SHP77 (cell line): ENCODE measurements at regions not wholly inside any gene's neighbourhood (a gene's known extent, or its start where the extent isn't known, plus 50 kb on each side); places are given as distances from the start of the nearest gene placed in this dataset.
"Not testable (repeated sequence)": the region's sequence is repeated elsewhere in the genome, so short reads cannot be mapped to it uniquely, and the experiment has no call there.

Source experiments
- DNase-seq, 2 experiments: peaks; one replicate each; lab custom pipeline; 2025; lab: John Stamatoyannopoulos, UW

DNA sequence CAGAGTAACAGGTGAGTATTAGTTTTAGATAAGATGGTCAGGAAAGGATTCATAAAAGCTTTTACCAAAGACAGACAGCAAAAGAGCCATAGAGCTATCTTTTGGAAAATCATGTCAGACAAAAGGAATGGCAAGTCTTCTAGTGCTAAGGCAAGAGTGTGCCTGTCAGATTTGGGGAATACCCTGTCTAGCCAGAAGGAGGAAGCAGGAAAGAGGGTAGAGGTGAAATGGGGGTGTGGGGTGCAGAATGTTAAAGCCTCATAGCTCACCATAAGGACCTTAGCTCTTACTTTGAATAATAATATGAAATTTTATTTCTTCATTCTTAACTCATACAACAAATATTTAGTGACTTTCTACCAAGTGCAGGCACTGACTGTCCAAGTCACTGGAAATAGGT is 512.1 kb upstream of the ROBO2 start:
- no peak for DNase-seq

DNA sequence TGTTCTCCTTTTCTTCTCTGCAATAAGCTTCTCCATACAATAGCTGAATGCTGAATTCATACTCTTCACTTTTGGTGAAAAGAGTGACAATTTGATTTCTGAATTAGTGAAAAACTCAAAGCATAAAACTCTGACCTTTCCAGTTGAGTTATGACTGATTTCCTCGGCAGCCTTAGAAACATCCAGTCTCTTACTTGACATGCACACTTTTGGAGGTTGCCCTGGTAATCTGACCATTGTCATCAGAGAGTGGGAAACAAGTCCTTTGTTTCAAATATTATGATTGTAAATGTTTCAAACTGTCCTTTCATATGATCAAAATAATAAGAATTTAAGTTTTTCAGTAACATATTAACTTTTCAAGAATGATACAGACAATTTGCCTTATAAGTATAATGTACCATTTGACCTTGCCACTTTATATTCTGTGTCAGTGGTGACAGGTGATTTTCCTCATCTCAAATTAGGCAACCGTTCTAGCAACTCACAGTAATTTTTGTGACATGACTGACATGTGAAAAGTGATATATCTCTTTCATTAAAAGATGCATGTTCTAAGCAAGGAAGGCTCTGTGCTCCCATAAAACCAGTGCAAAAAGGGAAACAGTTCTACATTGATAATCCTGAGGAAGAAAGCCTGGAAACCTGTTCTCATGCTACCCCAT is 507.6 kb upstream of the ROBO2 start:
- no peak for DNase-seq

DNA sequence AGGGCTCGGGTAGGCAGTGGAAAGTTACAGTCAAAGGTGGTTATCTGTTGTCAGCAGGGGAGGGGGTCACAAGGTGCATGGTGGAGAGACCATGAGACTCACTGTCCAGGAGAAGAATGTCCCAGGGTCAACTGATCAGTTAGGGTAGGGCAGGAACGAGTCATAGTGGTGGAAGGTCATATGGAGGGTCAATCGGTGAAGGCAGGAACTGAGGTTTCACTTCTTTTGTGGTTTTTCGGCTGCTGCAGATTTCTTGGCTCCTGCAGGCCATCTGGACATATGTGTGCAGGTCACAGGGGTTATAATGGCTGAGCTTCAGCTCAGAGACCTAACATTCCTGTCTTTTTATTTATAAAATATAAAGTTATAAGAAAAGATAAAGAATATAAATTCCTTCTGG is 506.2 kb upstream of the ROBO2 start:
- not testable (repeated sequence) for DNase-seq

DNA sequence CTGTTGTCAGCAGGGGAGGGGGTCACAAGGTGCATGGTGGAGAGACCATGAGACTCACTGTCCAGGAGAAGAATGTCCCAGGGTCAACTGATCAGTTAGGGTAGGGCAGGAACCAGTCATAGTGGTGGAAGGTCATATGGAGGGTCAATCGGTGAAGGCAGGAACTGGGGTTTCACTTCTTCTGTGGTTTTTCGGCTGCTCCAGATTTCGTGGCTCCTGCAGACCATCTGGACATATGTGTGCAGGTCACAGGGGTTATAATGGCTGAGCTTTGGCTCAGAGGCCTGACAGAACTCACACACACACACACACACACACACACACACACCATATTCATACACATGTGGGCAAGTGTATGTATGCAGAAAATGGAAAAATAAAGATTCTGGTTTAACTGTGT is 502.0 kb upstream of the ROBO2 start:
- not testable (repeated sequence) for DNase-seq

DNA sequence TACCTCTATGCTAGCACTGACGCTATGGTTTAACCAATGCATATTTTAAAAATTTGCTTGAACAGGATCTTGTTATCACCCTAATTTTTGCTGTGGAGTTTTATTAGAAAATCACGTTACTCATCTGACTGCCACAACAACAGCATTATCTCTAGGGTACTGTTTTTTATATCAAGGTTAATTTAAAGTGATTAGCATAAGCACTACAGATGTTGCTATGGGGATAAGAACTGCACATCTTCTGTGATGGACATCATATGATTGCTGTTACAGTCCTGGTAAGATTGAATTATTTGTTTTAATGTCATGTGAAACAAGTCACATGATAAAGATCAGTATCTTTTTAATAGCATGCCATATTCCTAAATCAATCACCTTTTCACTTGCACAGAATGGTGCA is 492.2 kb upstream of the ROBO2 start:
- no peak for DNase-seq

DNA sequence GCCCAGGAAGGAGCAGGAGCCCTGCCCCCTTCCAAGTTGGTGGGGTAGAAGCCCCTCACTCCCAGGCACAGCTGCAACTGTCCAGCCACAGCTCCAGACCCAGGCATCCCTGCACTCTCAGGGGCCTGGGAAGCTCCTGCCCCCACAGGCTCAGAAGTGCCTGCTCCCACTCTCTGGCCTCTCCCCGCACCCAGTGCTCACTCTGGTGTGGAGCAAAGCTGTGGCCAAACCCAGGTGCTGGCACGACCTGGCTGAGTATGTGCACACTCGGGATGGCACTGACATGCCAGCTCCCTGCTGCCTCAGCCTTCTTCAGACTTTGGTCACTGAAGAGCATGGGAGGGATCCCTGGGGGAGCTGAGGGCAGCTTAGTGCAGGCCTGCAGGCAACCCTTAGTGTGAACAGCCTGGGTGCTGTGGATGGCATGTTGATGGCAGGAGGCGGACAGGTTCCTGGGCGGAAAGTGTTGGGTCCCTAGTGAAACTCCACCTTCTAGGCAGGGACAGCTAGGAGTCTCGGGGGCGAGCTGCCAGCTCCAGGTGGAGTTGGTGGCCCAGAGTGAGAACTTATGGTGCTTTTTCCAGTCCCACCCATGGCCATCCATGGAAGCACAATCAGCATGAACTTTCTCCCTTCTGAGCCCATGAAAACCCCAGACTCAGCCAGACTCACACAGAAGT is 489.2 kb upstream of the ROBO2 start:
- DNase-seq, result no peak

DNA sequence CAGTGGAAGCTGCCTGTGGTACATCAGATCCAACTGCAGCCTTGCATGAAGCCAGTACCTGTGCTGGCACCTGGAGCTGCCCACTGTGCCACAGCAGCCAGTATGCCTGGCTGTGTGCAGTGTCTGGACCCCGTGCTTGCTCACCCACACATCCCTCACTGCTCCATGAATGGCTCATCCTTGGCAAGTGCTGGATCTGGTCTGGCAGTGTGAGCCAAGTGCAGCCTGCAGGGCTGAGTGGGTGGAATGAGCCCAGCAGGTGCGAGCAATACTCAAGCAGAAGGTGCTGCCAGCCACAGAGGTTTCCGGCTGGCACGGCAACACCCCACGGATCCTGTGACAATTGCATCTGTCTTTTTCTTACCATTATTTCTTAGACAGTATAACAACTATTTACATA is 488.2 kb upstream of the ROBO2 start:
- peak; percentile 47 to 55 for DNase-seq

DNA sequence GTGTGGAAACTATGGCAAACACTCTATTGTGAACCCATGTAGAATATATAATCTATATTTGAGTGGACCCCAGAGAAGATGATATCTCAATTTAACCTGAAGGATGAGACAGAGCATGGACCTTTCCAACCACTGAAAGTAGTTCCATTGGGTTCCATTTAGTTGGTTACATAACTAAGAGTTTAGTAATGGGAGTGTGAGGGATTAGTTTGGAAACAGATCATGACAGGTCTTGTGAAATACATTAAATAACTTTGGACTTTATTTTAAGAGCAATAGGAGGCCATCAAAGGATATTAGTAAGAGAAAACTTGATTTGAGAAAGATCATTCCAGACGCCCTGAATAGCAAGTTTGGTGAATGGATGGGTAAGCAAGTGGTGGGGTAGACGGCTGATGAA is 487.2 kb upstream of the ROBO2 start:
- DNase-seq, result no peak

DNA sequence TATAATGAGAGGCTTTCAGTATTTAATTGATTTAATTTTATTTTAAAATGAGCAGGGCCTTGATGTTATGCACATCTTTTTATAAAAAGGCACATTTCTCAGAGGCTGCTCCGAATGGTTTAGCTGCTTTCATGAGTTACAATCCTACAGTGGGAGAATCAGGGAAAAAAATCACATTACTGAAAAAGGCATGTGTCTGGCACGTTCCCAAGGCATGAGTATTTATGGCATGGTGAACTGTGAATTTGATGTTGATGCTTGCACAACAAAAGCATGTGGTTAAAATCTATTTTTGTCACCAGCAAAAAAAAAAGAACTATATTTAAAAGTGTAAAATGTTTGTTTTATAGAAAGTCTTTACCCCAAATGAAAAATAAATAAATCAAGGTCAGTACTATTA is 485.2 kb upstream of the ROBO2 start:
- no peak for DNase-seq

DNA sequence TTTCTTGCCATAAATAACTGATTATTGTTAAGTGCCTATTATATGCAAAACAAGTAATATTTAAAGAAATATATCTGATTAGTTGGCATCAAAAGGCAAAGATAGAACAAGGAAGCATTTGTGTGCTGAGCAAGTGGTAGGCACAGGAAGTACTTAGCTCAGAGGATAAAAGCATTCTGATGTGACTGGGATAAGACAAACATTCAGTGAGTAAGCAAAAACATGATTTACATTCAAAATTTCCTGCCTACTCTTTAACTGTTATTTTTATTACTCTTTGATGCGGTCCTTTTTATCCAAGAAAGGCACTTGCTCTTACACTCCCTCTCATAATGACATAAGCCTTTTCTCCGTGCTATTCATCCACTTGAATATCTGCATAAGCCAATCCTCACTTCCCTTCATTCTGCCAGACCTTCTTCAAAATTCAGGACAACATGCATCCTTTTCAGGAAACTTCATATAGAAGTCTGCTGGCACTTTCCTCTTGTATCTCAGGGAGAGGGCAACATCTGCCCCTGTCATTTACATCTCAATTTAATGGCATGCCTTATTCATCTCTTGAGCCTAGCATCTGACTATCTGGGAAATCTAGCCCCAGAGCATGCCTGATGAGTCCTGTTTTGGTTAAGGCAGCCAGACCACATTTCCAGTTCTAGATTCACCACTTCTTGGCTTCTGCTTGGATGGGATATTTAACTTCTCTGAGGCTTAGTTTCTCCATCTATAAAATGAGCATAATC is 478.2 kb upstream of the ROBO2 start:
- no peak for DNase-seq

DNA sequence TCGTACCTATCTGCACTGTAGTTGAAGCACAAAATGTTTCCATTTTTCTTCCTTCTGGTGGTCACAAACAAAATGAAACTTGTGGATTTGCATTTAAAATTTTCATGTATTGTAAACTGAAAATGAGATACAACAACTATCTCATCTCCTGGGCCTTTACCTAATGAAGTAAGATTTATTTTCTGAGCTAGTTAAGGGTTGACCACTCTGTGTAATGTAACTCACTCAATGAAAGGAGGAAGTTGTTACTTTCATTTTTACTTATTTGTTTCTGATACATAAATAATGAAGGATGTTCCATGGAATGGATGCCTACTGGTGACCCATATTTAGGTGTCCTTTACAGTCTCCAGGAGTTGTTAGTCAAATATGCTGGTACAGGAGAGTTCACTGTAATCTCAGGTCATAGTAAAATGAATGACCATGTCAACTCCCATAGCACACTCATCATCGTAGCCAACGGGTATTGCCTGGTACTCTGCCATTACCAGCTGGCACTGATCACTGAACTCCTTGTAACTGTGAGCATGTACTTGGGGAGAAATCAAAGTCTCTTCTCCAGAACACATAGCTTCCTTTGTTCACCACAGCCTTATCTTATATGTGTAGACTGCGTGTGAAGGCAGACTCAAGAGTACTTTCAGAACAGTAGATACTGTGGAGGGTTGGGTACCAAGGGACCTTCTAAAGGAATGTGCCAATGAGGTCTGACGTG is 474.2 kb upstream of the ROBO2 start:
- DNase-seq, result no peak

DNA sequence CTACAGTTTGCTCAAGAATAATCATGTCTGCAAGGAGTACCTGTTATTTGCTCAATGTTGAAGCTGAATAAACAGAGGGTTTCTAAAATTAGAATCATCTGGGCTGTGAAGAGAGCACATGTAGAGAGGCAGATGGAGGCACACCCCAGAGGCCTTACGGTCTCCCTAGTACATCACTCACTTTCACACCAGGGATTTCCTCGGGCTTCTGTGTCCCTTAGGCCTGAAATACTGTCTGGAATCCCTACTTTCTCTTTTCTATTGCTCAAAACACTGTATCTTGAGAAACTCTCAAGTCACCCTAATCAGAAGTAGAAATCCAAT is 473.7 kb upstream of the ROBO2 start:
- peak; percentile 51 to 68 for DNase-seq

DNA sequence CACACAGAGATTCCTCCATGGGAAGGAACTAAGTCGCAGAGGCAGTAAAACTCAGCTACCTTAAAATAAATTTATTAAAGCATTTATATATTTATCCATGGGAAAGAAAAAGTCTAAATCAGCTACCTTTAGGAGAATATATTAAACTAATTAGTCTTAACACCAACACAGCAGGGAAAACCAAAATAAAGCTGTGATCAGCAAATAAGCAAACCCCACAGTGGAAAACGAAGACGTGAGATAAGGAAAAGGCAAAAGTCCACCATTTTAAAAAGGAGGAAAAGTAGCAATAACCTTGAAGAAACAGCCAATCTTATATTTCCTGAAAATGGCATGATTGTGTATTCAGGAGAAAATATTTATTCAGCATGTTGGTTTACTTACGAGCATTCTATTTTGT is 473.0 kb upstream of the ROBO2 start:
- no peak for DNase-seq

DNA sequence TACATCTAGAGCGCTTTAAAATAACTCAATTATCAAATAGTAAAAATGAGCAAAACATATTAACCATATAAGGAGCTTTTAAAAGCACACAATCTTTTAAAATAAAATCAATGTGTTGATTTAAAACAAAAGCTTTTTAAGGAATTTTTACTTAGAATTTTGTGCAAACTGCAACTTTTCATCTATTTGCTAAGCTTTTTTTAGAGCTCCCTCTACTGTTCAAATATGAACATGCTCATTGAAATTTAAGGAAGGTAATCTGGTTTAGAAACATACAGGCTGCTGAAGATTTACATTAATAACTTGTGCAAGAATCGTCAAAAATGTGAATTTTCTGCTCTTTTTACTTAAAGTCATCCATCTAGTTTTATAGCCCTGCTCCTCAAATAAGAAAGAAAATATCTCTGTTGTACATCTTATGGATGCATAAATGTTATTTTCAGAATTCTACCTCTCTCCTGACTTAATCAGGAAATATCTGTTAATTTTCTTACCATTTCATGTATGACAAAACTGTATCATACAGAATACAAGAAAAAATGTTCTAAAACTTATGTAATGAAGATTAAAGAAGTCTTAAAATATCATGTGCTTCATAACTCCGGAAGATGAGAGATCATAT is 469.4 kb upstream of the ROBO2 start:
- DNase-seq, result peak in 1 of 2 experiments; percentile 21

DNA sequence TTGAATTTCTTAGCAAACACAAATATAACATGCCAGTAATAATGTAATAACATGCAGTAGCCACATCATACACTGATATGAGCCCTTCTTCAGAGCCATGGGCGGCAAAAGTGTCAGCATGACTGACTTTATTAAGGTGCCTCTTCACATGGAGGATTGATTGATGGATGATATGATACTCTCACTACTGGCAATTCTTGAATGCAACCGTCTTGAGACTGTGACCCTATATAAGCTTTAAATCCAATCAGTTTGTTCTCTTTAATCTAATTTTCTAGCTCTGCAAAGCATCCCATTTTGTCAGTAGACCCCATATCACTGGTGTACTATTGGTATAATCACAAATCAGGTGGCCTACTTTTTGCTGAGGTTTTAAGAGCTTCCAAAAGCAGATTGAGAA is 463.7 kb upstream of the ROBO2 start:
- DNase-seq, result no peak

DNA sequence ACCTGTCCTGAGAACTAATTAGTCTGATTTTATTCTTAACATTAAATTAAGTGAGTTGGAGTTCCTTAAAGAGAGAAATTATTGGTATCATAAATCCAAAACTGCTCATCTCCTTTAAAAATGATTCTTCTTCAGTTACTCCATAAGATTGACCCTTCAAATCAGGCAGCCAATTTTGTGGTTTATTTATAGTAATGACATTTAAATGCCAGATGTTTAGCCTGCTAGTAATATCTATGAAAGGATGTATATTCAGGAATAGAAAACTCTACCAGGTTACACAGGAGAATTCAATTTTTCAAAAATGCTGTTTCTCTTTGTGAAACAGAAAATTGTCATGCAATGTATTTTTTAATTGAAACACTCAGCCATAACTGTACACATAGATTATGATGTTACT is 457.8 kb upstream of the ROBO2 start:
- DNase-seq, result no peak

DNA sequence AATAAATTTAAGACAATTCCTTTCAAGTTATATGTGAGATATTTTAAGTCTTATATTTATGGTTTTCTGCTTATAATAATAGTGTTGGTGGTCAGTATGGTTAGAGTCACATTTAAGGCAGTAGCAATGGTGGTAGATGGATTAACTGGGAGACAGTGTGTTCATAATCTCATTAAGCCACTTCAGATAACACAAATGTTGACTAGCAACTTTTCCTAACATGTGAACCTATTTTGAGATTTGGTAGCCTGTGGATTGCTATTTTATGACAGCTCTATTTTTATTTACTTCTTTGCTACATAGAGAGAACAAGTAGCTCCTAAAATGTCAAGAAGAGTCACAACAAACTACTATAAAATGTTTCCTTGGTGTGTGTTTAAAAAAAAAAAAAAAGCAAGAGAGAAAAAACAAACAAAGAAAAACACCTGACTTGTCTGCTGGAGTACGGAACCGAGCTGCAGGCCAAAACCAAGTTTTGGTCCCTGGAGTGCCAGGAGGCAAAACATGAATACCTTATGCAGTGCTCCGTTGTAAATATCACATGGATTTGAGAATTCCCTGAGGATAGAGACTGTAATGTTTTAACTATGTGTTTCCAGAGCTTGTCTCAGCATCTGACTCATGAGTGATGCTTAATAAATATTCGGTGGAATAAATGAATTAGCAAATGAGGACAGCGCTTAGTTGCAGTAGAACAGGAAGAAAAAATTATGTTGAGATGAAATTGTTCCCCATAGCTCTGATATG is 457.1 kb upstream of the ROBO2 start:
- DNase-seq, result no peak

DNA sequence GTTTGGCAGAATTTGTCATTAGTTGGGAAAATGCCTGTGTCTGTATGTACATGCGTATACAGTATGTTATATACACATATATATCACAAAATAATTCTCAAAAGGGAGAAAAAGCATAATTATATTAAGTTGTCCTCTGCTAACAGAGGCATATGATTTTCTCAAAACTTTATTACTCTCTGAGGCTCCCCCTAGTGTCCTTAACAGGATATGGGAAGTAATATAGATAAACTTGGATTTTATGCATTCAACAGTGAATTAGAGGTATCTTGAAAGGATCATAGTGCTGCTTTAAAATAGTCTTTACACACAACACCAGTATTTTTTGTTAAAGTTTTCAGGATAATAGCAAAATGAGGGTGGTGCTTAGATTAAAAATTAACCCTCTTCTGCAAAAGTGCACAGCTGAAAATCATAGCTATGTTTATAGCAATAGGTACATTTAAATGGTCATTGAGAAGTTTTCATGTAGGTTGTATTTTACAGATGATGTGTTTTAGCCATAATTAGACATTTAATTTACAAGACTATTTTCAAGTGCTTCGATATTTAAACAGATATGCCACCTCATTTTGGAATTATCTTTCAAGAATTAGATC is 454.0 kb upstream of the ROBO2 start:
- DNase-seq, result peak in 1 of 2 experiments; percentile 45

DNA sequence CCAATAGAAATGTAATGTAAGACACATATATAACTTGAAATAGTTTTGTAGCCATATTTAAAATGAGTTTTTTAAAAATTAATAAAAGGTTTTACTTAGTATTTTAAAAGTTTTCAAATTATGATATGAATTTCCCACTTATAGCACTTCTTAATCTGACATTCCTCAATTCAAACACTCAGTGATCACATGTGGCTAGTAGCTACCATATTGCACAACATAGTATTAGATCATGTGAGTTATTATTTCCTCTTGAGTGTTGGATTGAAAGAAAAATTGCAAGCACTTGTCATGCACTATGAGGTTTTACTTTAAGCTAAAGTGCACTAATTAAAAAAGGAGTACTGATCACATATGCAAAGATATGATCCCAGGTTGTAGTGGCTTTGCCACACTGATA is 453.4 kb upstream of the ROBO2 start:
- no peak for DNase-seq

DNA sequence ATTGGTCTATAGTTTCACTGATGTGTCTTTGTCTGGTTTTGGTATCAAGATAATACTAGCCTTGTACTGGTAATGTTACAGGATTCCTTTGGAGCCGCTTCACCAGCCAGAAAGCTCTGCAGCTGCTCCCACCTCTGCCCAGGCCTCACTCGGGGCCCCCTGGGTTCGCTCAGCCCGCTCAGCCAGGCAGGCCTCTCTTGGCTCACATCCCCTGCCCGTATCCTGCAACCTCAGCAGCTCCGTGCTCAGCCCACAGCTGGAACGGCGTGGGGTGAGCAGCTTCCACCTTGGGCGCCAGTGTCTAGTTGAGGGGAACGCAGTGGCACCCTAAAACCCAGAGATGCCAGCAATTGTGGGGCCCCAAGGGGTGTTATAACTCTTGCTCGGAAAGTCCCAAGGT is 429.7 kb upstream of the ROBO2 start:
- DNase-seq, result no peak

DNA sequence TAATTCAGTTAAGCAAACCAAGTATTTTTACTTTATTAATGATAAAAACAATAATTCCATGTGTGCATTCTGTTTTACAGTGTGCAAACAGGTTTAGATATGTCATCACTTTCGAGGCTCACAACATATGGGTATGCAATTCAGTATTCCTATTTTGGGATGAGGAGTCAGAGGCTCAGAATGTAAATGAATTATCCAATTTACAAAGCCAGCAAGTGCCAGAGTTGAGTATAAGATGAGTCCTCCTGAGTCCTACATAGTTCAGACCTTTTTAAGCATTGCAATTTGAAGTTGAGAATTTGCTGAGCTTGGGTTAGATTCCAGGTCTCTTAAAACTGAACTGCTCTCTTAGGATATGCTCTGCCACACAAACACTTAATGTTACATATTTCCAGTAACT is 424.2 kb upstream of the ROBO2 start:
- DNase-seq, result no peak
